G401 (cell line): ENCODE measurements at regions not wholly inside any gene's neighbourhood (a gene's known extent, or its start where the extent isn't known, plus 50 kb on each side); places are given as distances from the start of the nearest gene placed in this dataset.

ENCODE experiments used
- DNase-seq: peaks from one replicate; pipeline ENCODE4 v3.0.0-alpha.2; 2015; ENCODE audit warnings: low spot score
- in situ Hi-C: cut with HindIII; loops from 2 replicates; pipeline ENCODE4 v1.10.0; 2016; ENCODE audit warnings: low sequenced_read_pairs, mixed read lengths

GRCh38 chr4:157992038-157992705 lies 180.7 kb downstream of the GASK1B start:
- DNase-seq, result peak; percentile 74
- in situ Hi-C loops, result loop anchor here (25.0 kb wide), 1 partner anchor 195 kb away; no protein-coding TSS in a partner anchor

- in situ Hi-C loops, result loop anchor here (25.0 kb wide), 1 partner anchor 199 kb away; no protein-coding TSS in a partner anchor
- no peak for DNase-seq
Observed at GRCh38 chr4:157988641-157989040, 184.2 kb downstream of the GASK1B start.

DNA sequence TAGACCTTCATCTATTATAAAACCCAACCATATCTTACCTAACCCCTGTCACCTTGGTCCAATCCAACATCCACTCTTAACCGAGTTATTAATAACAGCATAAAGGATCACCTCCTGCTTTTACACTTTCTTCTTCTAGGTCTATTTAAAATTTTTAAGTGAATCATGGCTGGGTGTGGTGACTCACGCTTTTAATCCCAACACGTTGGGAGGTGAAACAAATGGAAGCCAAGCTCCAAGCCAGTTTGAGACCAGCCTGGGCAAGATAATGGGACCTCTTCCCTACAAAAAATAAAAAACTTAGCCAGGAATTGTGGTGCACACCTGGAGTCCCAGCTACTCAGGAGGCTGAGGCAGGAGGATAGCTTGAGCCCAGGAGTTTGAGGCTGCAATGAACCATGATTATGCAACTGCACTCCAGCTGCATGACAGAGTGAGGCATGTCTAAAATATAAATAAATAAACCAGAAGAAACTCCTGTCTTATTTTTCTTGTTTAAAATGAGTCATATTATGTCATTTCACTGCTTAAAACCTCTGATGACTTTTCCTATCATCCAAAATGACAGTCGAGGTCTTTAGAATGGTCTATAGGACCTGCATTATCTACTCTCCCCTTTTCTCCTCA lies 188.4 kb downstream of the GASK1B start:
- in situ Hi-C loops, result loop anchor here (25.0 kb wide), 1 partner anchor 203 kb away; no protein-coding TSS in a partner anchor
- DNase-seq, result no peak

DNA sequence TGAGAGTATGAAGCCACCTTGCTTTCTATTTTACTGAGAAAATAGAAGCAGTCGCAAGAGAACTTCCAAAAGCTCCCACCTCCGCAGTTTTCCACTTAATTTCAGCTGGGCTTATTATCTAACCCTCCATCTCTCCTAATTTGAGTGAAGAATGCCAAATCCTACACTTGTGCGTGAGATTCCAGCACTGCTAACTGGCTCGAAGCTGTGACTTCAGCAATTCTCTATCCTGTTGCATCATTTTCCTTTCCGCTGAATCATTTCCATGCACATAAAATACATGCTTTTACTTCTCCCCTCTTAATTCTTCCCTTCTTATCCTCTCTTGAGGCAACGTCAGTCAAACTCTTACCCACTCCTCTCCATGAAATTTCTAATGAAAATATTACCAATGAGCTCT lies 189.5 kb downstream of the GASK1B start:
- no peak for DNase-seq
- in situ Hi-C loops, result loop anchor here (25.0 kb wide), 1 partner anchor 204 kb away; no protein-coding TSS in a partner anchor

GRCh38 chr4:157980158-157980557 lies 192.7 kb downstream of the GASK1B start:
- in situ Hi-C loops, result loop anchor here (25.0 kb wide), 1 partner anchor 207 kb away; no protein-coding TSS in a partner anchor

DNA sequence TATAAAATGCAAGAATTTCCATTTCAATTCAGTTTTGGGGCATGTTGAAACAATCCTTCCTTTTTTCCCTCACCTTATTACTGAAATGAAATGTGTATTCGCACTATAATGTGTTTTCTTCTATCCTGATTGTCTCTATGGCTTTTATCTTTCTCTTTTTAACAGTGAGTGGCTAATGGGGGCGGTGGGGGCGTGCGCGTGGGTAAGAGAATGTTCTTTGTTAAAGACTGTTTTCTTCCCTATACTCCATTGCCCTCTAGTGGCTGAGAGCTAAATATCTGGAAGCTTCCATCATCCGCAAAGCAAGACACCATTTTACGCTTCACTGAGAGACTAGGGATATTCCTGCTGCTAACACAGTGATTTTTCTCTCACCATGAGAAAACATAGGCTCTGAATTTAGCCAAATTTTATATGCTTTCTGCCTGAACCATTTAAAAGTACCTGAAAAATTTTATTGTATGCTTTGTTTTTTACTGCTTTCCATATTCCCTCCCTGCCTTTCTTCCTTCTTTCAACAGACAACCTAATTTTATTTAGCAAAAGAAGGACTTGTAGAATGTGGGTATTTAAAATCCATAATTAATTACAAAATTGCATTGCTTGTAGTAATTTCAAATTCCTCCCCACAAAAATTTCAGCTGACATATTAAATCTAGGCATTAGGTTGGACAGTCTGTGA lies 194.0 kb downstream of the GASK1B start:
- peak; percentile 84 for DNase-seq
- in situ Hi-C loops, result loop anchor here (25.0 kb wide), 1 partner anchor 208 kb away; no protein-coding TSS in a partner anchor

More at GRCh38 chr4:157980158-157980557, 192.7 kb downstream of the GASK1B start:
- no peak for DNase-seq

DNA sequence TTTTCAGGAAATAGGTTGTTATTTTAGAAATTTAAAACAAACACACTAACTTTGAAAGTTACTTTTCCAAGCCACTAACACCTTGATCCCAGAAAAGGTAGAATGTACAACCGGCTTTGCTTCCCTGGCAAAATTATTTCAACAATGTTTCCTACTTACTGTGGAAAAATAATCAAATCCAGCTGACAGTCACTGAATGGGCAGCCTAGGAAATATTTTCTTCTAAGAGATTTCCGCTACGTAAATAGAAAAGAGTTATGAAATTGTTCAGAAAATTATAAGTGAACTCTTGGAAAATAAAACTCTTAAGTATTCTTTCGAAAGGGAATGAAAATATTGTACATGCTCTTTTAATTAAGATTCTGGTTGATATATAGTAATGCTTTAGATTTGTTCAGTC lies 195.7 kb downstream of the GASK1B start:
- in situ Hi-C loops, result loop anchor here (25.0 kb wide), 1 partner anchor 210 kb away; no protein-coding TSS in a partner anchor
- DNase-seq, result no peak

DNA sequence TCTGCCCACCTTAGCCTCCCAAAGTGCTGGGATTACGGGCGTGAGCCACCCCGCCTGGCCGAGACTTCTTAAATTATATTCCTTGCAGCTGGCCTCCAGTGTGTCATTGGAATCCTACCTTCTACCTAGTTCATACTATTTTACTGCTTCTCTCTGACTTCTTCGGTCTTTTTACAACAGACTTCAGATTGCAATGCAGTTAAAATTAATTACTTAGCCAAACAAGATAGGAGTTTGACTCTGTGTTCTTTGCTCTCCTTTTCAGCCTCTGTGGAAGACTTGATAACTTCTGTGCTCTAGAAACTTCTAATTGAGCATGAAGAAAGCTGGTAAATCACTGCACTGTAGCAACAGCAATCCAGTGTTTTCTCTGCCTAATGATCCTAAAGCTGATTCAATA lies 199.5 kb downstream of the GASK1B start:
- in situ Hi-C loops, result no loop called here
- no peak for DNase-seq

- in situ Hi-C loops, result no loop called here
- DNase-seq, result no peak
Observed at GRCh38 chr4:157964463-157964862, 208.4 kb downstream of the GASK1B start.

- in situ Hi-C loops, result no loop called here
- DNase-seq, result no peak
Observed at GRCh38 chr4:157961229-157961990, 211.4 kb downstream of the GASK1B start.

- in situ Hi-C loops, result no loop called here
Observed at GRCh38 chr4:157957905-157958304, 214.9 kb downstream of the GASK1B start.

DNA sequence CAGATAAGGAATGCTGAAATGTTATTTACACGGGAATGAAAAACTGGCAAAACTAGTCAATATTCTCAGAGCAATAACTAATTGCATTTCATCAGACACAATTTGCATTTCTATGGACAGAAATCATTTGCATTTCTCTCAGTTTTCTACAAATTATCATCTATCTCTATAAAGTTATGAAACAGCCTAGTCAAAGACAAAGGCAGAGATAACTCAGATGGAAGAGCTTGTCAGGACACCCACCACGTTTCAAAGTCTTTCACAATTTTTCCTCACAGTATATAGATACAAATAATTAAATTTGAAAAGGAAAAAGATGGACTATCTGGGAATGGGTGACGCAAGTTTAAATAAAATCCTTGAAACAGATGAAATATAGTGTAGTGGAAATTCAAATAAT lies 230.8 kb downstream of the GASK1B start:
- in situ Hi-C loops, result no loop called here
- DNase-seq, result no peak

More at GRCh38 chr4:157957905-157958304, 214.9 kb downstream of the GASK1B start:
- DNase-seq, result no peak

DNA sequence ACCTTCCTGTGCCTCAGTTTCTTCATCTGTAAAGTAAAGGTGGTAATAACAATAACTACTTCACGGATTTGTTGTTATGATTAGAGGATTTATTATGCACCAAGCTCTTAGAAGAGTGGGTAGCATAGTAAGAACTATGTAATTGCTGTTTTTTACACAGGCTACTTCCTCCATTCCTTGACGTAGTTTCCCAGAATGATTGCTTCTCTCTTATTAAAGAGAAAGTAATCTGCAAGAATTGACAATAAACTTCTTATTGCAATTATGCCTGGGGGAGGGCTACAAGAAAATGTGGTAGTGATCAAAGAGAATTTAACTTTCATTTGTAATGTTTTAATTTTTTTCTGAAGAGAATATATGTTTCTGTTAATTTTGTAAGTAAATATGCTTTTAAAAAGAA lies 238.7 kb downstream of the GASK1B start:
- no peak for DNase-seq
- in situ Hi-C loops, result no loop called here

GRCh38 chr4:157932936-157933335 lies 239.9 kb downstream of the GASK1B start:
- in situ Hi-C loops, result no loop called here

GRCh38 chr4:157929486-157929885 lies 243.3 kb downstream of the GASK1B start:
- DNase-seq, result no peak
- in situ Hi-C loops, result no loop called here

More at GRCh38 chr4:157932936-157933335, 239.9 kb downstream of the GASK1B start:
- DNase-seq, result no peak

- in situ Hi-C loops, result no loop called here
- DNase-seq, result no peak
Observed at GRCh38 chr4:157918036-157918832, 254.6 kb downstream of the GASK1B start.

GRCh38 chr4:157912212-157912611 lies 260.6 kb downstream of the GASK1B start:
- in situ Hi-C loops, result no loop called here
- no peak for DNase-seq

DNA sequence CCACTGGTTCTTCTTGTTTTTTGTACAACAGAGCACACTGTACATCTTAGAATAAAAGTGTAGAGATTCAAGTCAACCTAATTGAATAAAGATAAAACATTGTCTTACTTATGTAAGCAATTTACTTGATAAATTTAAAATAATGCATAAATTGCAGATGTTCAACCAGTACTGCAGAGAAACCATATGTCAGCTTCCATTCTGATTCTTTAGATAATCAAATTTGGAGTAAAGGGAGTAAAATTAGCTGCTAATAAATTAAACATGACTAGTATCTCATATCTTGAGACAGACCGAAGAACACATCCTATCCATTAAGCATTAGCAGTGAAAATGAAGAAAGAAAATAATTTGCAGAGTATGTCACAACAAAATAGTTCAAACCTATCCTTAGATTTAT lies 261.2 kb downstream of the GASK1B start:
- in situ Hi-C loops, result no loop called here
- no peak for DNase-seq
